Mucosa of descending colon (tissue), 3 donors: ENCODE measurements at regions not wholly inside any gene's neighbourhood (a gene's known extent, or its start where the extent isn't known, plus 50 kb on each side); places are given as distances from the start of the nearest gene placed in this dataset.
"Not testable (repeated sequence)": the region's sequence is repeated elsewhere in the genome, so short reads cannot be mapped to it uniquely, and the experiment has no call there.

Source experiments
- ATAC-seq: fragments of 200-7000 bp; cut with Tn5 transposase; one replicate; pipeline ENCODE4 v1.9.1; 2020; ENCODE audit warnings: mild to moderate bottlenecking, moderate library complexity
- DNase-seq, 3 donors: peaks; one replicate each; pipeline ENCODE4 v3.0.0-alpha.2; 2020
- H3K36me3 ChIP-seq: fragments of 200-600 bp; one replicate; pipeline ENCODE4 v1.8.0; 2021; ENCODE audit warnings: low read depth, mild to moderate bottlenecking
- H3K4me1 ChIP-seq: fragments of 200-600 bp; one replicate; pipeline ENCODE4 v1.8.0; 2021; ENCODE audit warnings: low read depth, mild to moderate bottlenecking
- H3K4me3 ChIP-seq: fragments of 200-600 bp; one replicate; pipeline ENCODE4 v1.8.0; 2021; ENCODE audit warnings: mild to moderate bottlenecking
- H3K9me3 ChIP-seq: fragments of 200-600 bp; one replicate; pipeline ENCODE4 v1.8.0; 2021; ENCODE audit warnings: mild to moderate bottlenecking
- CTCF ChIP-seq: fragments of 200-600 bp; IDR thresholded peaks from one replicate; pipeline ENCODE4 v1.8.0; 2022; ENCODE audit warnings: antibody characterized with exemption, mild to moderate bottlenecking
- intact Hi-C, 2 donors: fragments of 100-400 bp; cut with DNase I in 1 of 2; cut with micrococcal nuclease in 1 of 2; formaldehyde crosslinking; loops; one replicate each; pipeline versions ENCODE4 v1.11.0 to v1.11.1; 2022; cut with DNase I, micrococcal nuclease
- donor health status: DM: no; HTN: no; CAD: no; lungs with moderate emphysema.
- donor health status: DM: no; HTN: no; CAD: no.
- donor health status: DM: no; HTN: yes; CAD: no.

GRCh38 chr3:153469162-153469561 is 307.1 kb downstream of the RAP2B start:
- no peak for TF ChIP-seq CTCF
- Histone ChIP-seq H3K4me1 (no peaks in the 10 kb centered on the region), H3K36me3 (no peaks in the 10 kb centered on the region), H3K9me3 (no peaks in the 10 kb centered on the region), H3K4me3 (no peak overlapping the region)
- ATAC-seq (no peak), DNase-seq (no peak)
- intact Hi-C loops, result no loop called here

GRCh38 chr3:153484842-153485241 is 322.8 kb downstream of the RAP2B start:
- no peak overlapping the region for H3K4me3 ChIP-seq
- H3K9me3 ChIP-seq, result no peaks in the 10 kb centered on the region
- intact Hi-C loops, result no loop called here
- H3K36me3 ChIP-seq, result no peaks in the 10 kb centered on the region
- ATAC-seq (no peak), DNase-seq (no peak)
- no peaks in the 10 kb centered on the region for H3K4me1 ChIP-seq
- no peak for TF ChIP-seq CTCF

GRCh38 chr3:153495422-153495821 is 333.4 kb downstream of the RAP2B start:
- TF ChIP-seq CTCF, result no peak
- no peaks in the 10 kb centered on the region for H3K36me3 ChIP-seq
- no peaks in the 10 kb centered on the region for H3K4me1 ChIP-seq
- H3K4me3 ChIP-seq, result no peak overlapping the region
- no peaks in the 10 kb centered on the region for H3K9me3 ChIP-seq
- ATAC-seq, result no peak
- no peak for DNase-seq
- intact Hi-C loops, result no loop called here

- ATAC-seq (no peak), DNase-seq (no peak)
- H3K4me1 ChIP-seq, result no peaks in the 10 kb centered on the region
- no peak overlapping the region for H3K4me3 ChIP-seq
- no peaks in the 10 kb centered on the region for H3K36me3 ChIP-seq
- no peaks in the 10 kb centered on the region for H3K9me3 ChIP-seq
- no peak for TF ChIP-seq CTCF
- intact Hi-C loops, result no loop called here
Measured at GRCh38 chr3:153502682-153503081, 340.7 kb downstream of the RAP2B start.

- H3K36me3 ChIP-seq, result no peaks in the 10 kb centered on the region
- no peak for ATAC-seq
- no peak overlapping the region for H3K4me3 ChIP-seq
- no peaks in the 10 kb centered on the region for H3K4me1 ChIP-seq
- H3K9me3 ChIP-seq, result no peaks in the 10 kb centered on the region
- DNase-seq, result no peak
- TF ChIP-seq CTCF, result no peak
- intact Hi-C loops, result no loop called here
Measured at GRCh38 chr3:153503873-153504272, 341.8 kb downstream of the RAP2B start.

GRCh38 chr3:153506205-153506604 is 344.2 kb downstream of the RAP2B start:
- ATAC-seq, H3K9me3 ChIP-seq, H3K36me3 ChIP-seq, intact Hi-C loops, H3K4me3 ChIP-seq, H3K4me1 ChIP-seq, DNase-seq: not testable (repeated sequence)

- H3K4me1 ChIP-seq, H3K9me3 ChIP-seq, ATAC-seq, H3K4me3 ChIP-seq, intact Hi-C loops, H3K36me3 ChIP-seq: not testable (repeated sequence)
- peak in 2 of 3 donors; percentile 47 to 49 for DNase-seq
Measured at GRCh38 chr3:153506686-153507085, 344.7 kb downstream of the RAP2B start.
